ENCODE measurements at regions not wholly inside any gene's neighbourhood (a gene's known extent, or its start where the extent isn't known, plus 50 kb on each side); places are given as distances from the start of the nearest gene placed in this dataset.

- TF ChIP-seq, protein P1, sequence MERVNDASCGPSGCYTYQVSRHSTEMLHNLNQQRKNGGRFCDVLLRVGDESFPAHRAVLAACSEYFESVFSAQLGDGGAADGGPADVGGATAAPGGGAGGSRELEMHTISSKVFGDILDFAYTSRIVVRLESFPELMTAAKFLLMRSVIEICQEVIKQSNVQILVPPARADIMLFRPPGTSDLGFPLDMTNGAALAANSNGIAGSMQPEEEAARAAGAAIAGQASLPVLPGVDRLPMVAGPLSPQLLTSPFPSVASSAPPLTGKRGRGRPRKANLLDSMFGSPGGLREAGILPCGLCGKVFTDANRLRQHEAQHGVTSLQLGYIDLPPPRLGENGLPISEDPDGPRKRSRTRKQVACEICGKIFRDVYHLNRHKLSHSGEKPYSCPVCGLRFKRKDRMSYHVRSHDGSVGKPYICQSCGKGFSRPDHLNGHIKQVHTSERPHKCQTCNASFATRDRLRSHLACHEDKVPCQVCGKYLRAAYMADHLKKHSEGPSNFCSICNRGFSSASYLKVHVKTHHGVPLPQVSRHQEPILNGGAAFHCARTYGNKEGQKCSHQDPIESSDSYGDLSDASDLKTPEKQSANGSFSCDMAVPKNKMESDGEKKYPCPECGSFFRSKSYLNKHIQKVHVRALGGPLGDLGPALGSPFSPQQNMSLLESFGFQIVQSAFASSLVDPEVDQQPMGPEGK (tag by site-specific recombination; IDR thresholded peaks at IDR 0.05), result no peak
- no peak for TF ChIP-seq RBAK (tag by site-specific recombination; IDR thresholded peaks at IDR 0.05)
- TF ChIP-seq PBX3 (CRISPR knock-in tag; IDR thresholded peaks at IDR 0.05), result no peak
Measured at GRCh38 chr11:134515081-134515960, 103.3 kb upstream of the B3GAT1 start.

Data from HEK293 (cell line).